ENCODE measurements at regions not wholly inside any gene's neighbourhood (a gene's known extent, or its start where the extent isn't known, plus 50 kb on each side); places are given as distances from the start of the nearest gene placed in this dataset.

DNA sequence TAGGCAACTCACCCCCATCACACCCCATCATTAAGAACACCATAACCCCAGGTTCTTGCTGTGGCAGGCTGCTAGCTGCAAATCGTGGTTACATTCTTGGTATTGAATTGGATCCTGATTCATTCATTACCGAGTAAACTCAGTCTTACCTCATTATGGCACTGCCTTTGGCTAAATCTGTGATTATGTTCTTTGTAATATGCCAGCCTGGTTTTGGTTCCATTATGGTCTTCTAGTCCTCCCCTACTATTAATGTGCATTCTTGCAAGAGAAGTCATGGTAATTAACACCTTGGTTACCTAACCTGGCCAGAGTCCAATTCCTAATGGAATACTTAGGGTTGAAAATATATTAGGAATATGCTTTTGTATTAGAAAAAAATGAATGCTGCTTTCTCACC, 258.9 kb upstream of the APCDD1 start:
- H3K4me1 Mint-ChIP-seq = no peaks in the 10 kb centered on the region
- no peaks in the 10 kb centered on the region for H3K27me3 Mint-ChIP-seq
- no peak overlapping the region for H3K27ac Mint-ChIP-seq
- H3K9me3 Mint-ChIP-seq = no peaks in the 10 kb centered on the region
- ATAC-seq = no peak
- H3K36me3 Mint-ChIP-seq = no peaks in the 10 kb centered on the region
- no peak overlapping the region for H3K4me3 Mint-ChIP-seq

GRCh38 chr18:10197097-10197496, 257.3 kb upstream of the APCDD1 start:
- ATAC-seq = no peak
- Mint-ChIP-seq H3K4me3 (no peak overlapping the region), H3K4me1 (no peaks in the 10 kb centered on the region), H3K27ac (no peak overlapping the region), H3K36me3 (no peaks in the 10 kb centered on the region), H3K9me3 (no peaks in the 10 kb centered on the region), H3K27me3 (no peaks in the 10 kb centered on the region)

DNA sequence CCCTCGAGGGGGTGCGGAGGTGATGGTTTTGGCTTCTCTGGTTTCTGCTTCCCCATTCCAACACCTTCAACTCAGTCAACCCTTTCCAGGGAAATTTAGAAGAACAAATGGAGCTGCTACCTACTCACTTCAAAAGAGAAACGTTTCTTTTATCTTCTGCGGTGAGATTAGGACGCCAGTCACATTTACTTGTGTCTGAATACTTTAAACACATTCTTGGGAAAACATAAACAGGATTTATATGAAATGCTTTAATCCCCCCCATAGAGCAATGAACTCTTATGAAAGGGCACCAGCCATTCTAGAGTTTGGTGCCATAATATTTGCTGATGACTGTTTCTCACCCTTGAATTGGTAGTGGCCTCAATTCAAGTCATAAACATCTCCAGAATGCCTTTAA, 253.2 kb upstream of the APCDD1 start:
- no peaks in the 10 kb centered on the region for H3K36me3 Mint-ChIP-seq
- H3K27me3 Mint-ChIP-seq = no peaks in the 10 kb centered on the region
- H3K27ac Mint-ChIP-seq = no peak overlapping the region
- no peaks in the 10 kb centered on the region for H3K4me1 Mint-ChIP-seq
- ATAC-seq = no peak
- H3K9me3 Mint-ChIP-seq = no peaks in the 10 kb centered on the region
- no peak overlapping the region for H3K4me3 Mint-ChIP-seq

DNA sequence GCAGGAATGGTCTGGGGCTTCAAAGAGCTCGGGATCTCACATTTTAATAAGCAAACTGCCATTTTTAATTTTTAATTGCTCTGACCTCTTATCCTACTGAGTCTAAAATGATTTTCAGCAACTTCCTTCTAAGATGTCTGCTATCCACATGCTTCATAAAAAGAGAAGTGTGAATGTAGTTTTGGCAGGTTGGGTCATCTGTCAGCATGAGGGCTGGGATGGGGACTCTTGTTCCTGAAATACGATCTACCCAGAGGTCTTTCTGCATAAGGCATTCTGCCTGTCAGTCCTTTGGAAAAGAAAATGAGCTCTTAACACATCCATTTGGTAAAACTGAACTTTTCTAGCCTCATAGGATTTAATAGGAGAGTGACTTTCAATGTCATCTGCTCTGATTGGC, 252.8 kb upstream of the APCDD1 start:
- H3K27me3 Mint-ChIP-seq = no peaks in the 10 kb centered on the region
- H3K27ac Mint-ChIP-seq = no peak overlapping the region
- ATAC-seq = no peak
- H3K4me3 Mint-ChIP-seq = no peak overlapping the region
- no peaks in the 10 kb centered on the region for H3K36me3 Mint-ChIP-seq
- no peaks in the 10 kb centered on the region for H3K9me3 Mint-ChIP-seq
- no peaks in the 10 kb centered on the region for H3K4me1 Mint-ChIP-seq

- Mint-ChIP-seq H3K36me3 (no peaks in the 10 kb centered on the region), H3K4me1 (no peaks in the 10 kb centered on the region), H3K27ac (no peak overlapping the region), H3K4me3 (no peak overlapping the region), H3K27me3 (no peaks in the 10 kb centered on the region), H3K9me3 (no peaks in the 10 kb centered on the region)
- ATAC-seq = no peak
Measured at GRCh38 chr18:10202845-10203321, 251.6 kb upstream of the APCDD1 start.

DNA sequence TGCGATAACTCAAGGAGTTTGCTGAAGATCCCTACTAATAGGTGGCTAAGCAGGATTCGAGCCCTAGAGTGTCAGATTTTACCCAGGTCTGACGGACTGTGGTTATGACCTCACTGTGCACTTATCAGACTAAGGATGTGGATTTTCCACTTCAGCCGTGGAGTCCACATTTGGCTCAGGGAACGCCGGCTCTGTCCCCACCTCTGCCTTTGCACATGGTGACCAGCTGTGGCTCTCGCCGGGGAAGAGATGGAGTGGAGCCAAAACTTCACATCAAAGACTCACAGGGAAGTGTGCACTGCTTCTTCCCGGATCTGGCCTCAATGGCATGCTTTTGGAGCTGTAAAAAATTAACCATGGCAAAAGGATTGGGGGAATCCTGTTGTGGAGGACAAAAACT, 249.3 kb upstream of the APCDD1 start:
- H3K4me1 Mint-ChIP-seq = no peaks in the 10 kb centered on the region
- no peak overlapping the region for H3K4me3 Mint-ChIP-seq
- no peaks in the 10 kb centered on the region for H3K9me3 Mint-ChIP-seq
- no peaks in the 10 kb centered on the region for H3K36me3 Mint-ChIP-seq
- H3K27me3 Mint-ChIP-seq = no peaks in the 10 kb centered on the region
- H3K27ac Mint-ChIP-seq = no peak overlapping the region
- no peak for ATAC-seq

DNA sequence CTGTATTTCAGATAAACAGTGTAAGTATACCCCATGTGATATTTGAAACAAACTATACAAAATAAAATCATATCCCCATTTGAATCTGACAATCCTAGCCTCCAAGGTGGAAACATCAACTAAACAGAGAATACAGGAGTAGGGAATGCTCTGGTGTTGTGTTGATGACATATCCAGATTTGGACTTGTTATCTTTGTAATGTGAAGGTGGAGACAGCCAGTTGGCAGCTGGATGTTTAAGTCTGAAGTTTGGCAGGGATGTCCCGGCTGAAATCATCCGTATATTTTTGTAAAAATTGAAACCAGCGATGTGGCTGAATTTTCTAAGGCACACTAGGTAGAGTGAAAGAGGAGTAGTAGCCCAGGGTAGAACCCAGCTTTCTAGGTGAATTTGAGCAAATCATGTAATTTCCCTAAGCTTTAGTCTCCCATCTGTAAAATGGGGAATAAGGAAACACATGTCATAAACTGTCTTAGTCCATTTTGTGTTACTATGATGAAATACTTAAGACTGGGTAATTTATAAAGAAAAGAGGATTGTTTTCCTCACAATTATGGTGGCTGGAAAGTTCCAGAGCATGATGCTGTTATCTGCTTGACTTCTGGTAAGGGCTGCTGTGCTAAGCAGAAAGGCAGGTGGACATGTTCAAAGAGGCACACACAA, 246.6 kb upstream of the APCDD1 start:
- Mint-ChIP-seq H3K27me3 (no peaks in the 10 kb centered on the region), H3K9me3 (no peaks in the 10 kb centered on the region), H3K27ac (no peak overlapping the region), H3K36me3 (no peaks in the 10 kb centered on the region), H3K4me1 (no peaks in the 10 kb centered on the region), H3K4me3 (no peak overlapping the region)
- ATAC-seq = no peak

GRCh38 chr18:10209302-10209701, 245.1 kb upstream of the APCDD1 start:
- Mint-ChIP-seq H3K36me3 (no peaks in the 10 kb centered on the region), H3K27me3 (no peaks in the 10 kb centered on the region), H3K9me3 (no peaks in the 10 kb centered on the region), H3K4me3 (no peak overlapping the region), H3K27ac (no peak overlapping the region), H3K4me1 (no peaks in the 10 kb centered on the region)
- ATAC-seq = no peak

- Mint-ChIP-seq H3K4me1 (no peaks in the 10 kb centered on the region), H3K27ac (no peak overlapping the region), H3K27me3 (no peaks in the 10 kb centered on the region), H3K36me3 (no peaks in the 10 kb centered on the region), H3K9me3 (no peaks in the 10 kb centered on the region), H3K4me3 (no peak overlapping the region)
- ATAC-seq = no peak
Measured at GRCh38 chr18:10210057-10210633, 244.3 kb upstream of the APCDD1 start.

GRCh38 chr18:10213526-10213925, 240.9 kb upstream of the APCDD1 start:
- H3K27ac Mint-ChIP-seq = no peak overlapping the region
- no peaks in the 10 kb centered on the region for H3K4me1 Mint-ChIP-seq
- no peak overlapping the region for H3K4me3 Mint-ChIP-seq
- peak; percentile 79 for ATAC-seq
- no peaks in the 10 kb centered on the region for H3K36me3 Mint-ChIP-seq
- H3K9me3 Mint-ChIP-seq = peaks cover 6% of the 10 kb centered on the region
- H3K27me3 Mint-ChIP-seq = no peaks in the 10 kb centered on the region

- no peaks in the 10 kb centered on the region for H3K36me3 Mint-ChIP-seq
- H3K4me3 Mint-ChIP-seq = no peak overlapping the region
- peaks cover 6% of the 10 kb centered on the region for H3K9me3 Mint-ChIP-seq
- no peaks in the 10 kb centered on the region for H3K27me3 Mint-ChIP-seq
- H3K27ac Mint-ChIP-seq = no peak overlapping the region
- no peaks in the 10 kb centered on the region for H3K4me1 Mint-ChIP-seq
- no peak for ATAC-seq
Measured at GRCh38 chr18:10215446-10215845, 239.0 kb upstream of the APCDD1 start.

- ATAC-seq = no peak
- Mint-ChIP-seq H3K36me3 (no peaks in the 10 kb centered on the region), H3K27ac (no peak overlapping the region), H3K4me3 (no peak overlapping the region), H3K9me3 (peaks cover 6% of the 10 kb centered on the region), H3K4me1 (no peaks in the 10 kb centered on the region), H3K27me3 (no peaks in the 10 kb centered on the region)
Measured at GRCh38 chr18:10216791-10217190, 237.6 kb upstream of the APCDD1 start.

DNA sequence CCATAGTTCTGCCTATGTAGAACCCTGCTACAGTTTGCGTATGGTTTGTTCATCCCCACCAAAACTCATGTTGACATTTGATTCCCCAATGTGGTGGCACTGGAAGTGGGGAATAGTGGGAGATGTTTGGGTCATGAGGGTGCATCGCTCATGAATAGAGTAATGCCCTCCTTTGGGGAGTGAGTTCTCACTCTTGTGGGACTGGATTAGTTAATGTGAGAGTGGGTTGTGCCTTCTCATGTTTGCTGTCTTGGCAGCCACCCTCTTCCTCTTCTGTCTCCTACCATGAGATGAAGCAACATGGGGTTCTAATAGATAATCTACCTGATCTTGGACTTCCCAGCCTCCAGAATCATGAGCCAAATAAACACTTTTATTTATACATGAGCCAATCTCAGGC, 237.2 kb upstream of the APCDD1 start:
- Mint-ChIP-seq H3K27me3 (no peaks in the 10 kb centered on the region), H3K4me1 (no peaks in the 10 kb centered on the region)
- ATAC-seq = no peak

GRCh38 chr18:10225300-10225699, 229.1 kb upstream of the APCDD1 start:
- H3K27ac Mint-ChIP-seq = no peak overlapping the region
- no peaks in the 10 kb centered on the region for H3K27me3 Mint-ChIP-seq
- H3K4me1 Mint-ChIP-seq = no peaks in the 10 kb centered on the region
- H3K4me3 Mint-ChIP-seq = no peak overlapping the region
- H3K36me3 Mint-ChIP-seq = no peaks in the 10 kb centered on the region
- peaks cover 8% of the 10 kb centered on the region for H3K9me3 Mint-ChIP-seq
- no peak for ATAC-seq

More for the DNA sequence above, 237.2 kb upstream of the APCDD1 start:
- H3K9me3 Mint-ChIP-seq = peaks cover 6% of the 10 kb centered on the region
- no peaks in the 10 kb centered on the region for H3K36me3 Mint-ChIP-seq
- H3K27ac Mint-ChIP-seq = no peak overlapping the region
- no peak overlapping the region for H3K4me3 Mint-ChIP-seq

- H3K27me3 Mint-ChIP-seq = no peaks in the 10 kb centered on the region
- H3K27ac Mint-ChIP-seq = no peak overlapping the region
- H3K36me3 Mint-ChIP-seq = no peaks in the 10 kb centered on the region
- H3K4me3 Mint-ChIP-seq = no peak overlapping the region
- peaks cover 11% of the 10 kb centered on the region for H3K9me3 Mint-ChIP-seq
- ATAC-seq = no peak
- H3K4me1 Mint-ChIP-seq = no peaks in the 10 kb centered on the region
Measured at GRCh38 chr18:10226971-10227370, 227.5 kb upstream of the APCDD1 start.

DNA sequence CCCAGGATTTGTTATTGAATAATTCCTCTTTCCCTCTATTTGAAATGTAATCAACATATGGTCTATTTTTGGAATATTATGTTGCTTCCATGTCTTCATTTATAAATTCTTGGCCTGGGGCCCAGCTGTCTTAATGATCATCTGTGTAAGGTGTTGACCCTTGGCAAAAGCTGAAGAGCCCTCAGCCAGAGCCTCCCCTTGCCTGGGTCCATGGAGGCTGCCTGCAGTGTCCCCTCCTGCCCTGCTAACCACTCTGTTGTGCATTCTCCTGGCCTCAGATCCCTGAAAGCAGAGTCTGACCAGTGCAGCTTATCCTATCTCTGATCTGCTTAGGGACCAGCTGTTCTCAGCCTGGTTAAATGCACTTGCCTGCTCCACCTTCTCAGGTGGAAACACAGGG, 226.1 kb upstream of the APCDD1 start:
- Mint-ChIP-seq H3K4me3 (no peak overlapping the region), H3K9me3 (peaks cover 11% of the 10 kb centered on the region), H3K27me3 (no peaks in the 10 kb centered on the region), H3K36me3 (no peaks in the 10 kb centered on the region), H3K27ac (no peak overlapping the region), H3K4me1 (no peaks in the 10 kb centered on the region)
- no peak for ATAC-seq

Measured in stimulated activated memory B cell treated with anti-CD40 and anti-IgM and Interleukin-4, amounts not matched to agents 10 μg/mL and 1 μg/mL and 100 μg/mL, for 72 hours (primary cell).